ENCODE measurements at regions not wholly inside any gene's neighbourhood (a gene's known extent, or its start where the extent isn't known, plus 50 kb on each side); places are given as distances from the start of the nearest gene placed in this dataset.

DNA sequence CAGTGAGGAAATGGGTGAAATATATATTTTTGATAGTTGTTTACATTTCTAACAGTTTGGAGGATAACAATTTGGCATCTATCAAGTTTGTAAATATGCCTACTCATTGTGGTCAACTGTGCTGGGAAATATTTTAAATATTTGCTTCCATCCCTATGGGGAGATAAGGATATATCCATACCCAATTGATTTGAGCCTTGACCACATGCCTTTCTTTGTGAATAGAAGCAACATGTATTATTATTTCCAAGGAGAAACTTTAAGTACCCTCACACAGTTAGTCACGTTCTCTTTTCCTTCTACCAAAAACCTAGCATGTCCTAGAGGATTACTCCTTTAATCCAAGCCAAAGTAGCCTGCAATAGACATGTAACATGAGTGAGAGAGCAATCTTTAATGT lies 245.4 kb upstream of the CBLB start:
- Histone ChIP-seq H3K36me3 (ENCODE audit: control insufficient read depth, insufficient read depth, low read length) (no peaks in the 10 kb centered on the region), H3K4me1 (ENCODE audit: control insufficient read depth, insufficient read depth, low read length) (no peaks in the 10 kb centered on the region), H3K9me3 (ENCODE audit: control insufficient read depth, low read length) (no peaks in the 10 kb centered on the region), H3K9ac (ENCODE audit: low read length) (no peak overlapping the region), H3K27me3 (ENCODE audit: control insufficient read depth, insufficient read depth, low read length) (no peaks in the 10 kb centered on the region), H3K4me3 (ENCODE audit: low read length) (no peak overlapping the region)

DNA sequence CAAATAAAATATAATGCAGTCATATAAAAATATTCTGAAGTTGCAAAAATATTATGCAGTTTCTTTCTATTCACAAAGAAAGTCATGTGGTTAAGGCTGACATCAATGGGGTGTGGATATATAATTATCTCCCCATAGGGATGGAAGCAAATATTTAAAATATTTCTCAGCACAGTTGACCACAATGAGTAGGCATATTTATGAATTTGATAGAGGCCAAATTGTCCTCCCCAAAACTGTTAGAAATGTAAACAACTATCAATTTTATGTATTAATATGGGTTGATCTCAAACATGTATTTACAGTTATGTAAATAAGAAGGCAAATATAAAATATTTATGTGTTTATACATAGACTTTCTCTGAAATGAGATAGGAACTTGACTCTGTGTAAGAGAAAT lies 246.0 kb upstream of the CBLB start:
- H3K27me3 ChIP-seq (ENCODE audit: control insufficient read depth, insufficient read depth, low read length) = no peaks in the 10 kb centered on the region
- no peaks in the 10 kb centered on the region for H3K4me1 ChIP-seq (ENCODE audit: control insufficient read depth, insufficient read depth, low read length)
- no peak overlapping the region for H3K4me3 ChIP-seq (ENCODE audit: low read length)
- H3K36me3 ChIP-seq (ENCODE audit: control insufficient read depth, insufficient read depth, low read length) = no peaks in the 10 kb centered on the region
- H3K9ac ChIP-seq (ENCODE audit: low read length) = no peak overlapping the region
- no peaks in the 10 kb centered on the region for H3K9me3 ChIP-seq (ENCODE audit: control insufficient read depth, low read length)

DNA sequence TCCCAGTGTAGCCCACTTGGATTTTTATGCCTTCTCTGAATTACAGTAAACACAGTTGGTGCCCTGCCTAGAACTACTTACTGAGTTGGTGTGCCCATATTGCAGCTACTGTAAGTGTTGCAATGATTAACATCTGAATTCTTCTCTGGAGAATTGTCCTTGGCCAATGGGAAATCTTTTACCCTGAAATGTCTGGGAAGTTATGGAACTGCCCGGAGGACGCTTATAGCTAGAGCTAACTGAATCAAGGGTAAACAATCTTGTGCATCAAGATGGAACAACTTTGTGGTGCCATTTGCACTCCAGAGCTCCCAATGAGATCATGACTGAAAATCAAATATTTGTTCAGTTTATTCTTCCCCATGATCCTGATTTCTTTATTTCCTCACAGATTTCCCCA lies 246.7 kb upstream of the CBLB start:
- Histone ChIP-seq H3K9me3 (ENCODE audit: control insufficient read depth, low read length) (no peaks in the 10 kb centered on the region), H3K4me3 (ENCODE audit: low read length) (no peak overlapping the region), H3K9ac (ENCODE audit: low read length) (no peak overlapping the region), H3K4me1 (ENCODE audit: control insufficient read depth, insufficient read depth, low read length) (no peaks in the 10 kb centered on the region), H3K36me3 (ENCODE audit: control insufficient read depth, insufficient read depth, low read length) (no peaks in the 10 kb centered on the region), H3K27me3 (ENCODE audit: control insufficient read depth, insufficient read depth, low read length) (no peaks in the 10 kb centered on the region)

DNA sequence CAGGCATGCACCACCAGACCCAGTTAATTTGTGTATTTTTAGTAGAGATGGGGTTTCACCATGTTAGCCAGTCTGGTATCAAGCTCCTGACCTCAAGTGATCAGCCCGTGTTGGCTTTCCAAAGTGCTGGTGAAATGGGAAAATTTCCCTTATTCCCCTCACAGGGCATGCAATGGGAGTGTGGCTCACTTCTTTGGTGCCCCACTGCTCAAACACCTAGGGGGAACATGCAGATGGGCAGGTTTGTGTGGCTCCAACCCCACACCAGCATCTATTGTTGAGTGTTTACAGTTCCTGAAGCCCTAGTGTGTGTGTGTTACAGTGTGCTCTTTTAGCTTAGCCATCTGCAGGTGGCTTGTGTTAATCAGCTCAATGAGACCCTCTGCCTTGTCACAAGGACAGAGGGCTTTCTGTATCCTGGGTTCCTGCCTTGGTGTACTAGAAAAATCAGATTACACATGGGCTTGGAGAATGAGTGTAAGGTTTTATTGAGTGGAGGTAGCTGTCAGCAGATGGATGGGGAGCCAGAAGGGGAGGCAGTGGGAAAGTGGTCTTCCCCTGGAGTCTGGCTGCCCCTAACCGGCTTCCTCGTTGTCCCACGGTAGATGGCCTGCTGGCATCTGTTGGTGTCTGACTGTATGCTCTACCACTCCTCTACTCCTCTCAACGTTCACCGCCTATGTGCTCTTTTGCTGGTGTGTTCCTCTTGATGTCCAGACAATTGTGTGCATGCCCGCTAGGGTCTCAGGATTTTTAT lies 248.1 kb upstream of the CBLB start:
- Histone ChIP-seq H3K4me1 (ENCODE audit: control insufficient read depth, insufficient read depth, low read length) (no peaks in the 10 kb centered on the region), H3K36me3 (ENCODE audit: control insufficient read depth, insufficient read depth, low read length) (no peaks in the 10 kb centered on the region), H3K9ac (ENCODE audit: low read length) (no peak overlapping the region), H3K27me3 (ENCODE audit: control insufficient read depth, insufficient read depth, low read length) (no peaks in the 10 kb centered on the region), H3K9me3 (ENCODE audit: control insufficient read depth, low read length) (no peaks in the 10 kb centered on the region), H3K4me3 (ENCODE audit: low read length) (no peak overlapping the region)

DNA sequence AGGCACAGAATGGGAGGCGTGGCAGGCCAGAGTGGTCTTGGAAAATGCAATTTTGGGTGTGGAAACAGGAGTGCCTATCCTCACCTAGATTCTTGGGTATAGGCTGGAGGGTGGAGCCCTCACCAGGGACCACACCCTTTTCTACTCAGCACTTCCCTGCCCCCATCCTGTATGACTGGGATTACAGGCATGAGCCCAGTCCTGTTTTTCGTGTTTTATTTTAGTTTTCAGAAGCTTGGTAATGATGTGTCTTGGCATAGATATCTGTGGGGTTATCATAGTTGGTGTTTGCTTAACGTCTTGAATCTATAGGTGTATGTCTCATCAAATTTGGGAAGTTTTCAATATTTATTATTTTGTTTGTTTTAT lies 248.7 kb upstream of the CBLB start:
- Histone ChIP-seq H3K27me3 (ENCODE audit: control insufficient read depth, insufficient read depth, low read length) (no peaks in the 10 kb centered on the region), H3K4me1 (ENCODE audit: control insufficient read depth, insufficient read depth, low read length) (no peaks in the 10 kb centered on the region), H3K9ac (ENCODE audit: low read length) (no peak overlapping the region)

DNA sequence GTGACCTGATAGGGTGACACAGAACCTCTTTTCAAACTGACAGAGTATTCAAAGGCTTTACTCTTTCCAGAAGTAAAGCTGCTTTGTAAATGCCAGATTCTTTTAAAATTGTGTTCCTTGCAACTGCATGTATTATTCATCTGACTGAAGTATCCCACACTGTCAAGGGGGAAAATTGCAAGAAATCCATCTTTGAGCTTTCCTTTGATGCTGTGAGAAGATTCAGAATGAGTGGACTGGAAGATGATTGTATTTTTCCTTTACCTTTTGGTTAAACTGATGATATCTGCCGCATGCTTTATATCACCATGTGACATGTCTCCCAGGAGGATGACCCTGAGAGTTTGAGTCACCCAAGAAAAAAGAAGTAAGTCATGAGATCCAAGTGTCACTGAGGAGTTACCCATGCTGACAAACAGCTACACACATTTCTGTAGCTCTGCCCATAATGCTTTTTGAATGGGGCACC lies 250.8 kb upstream of the CBLB start:
- Histone ChIP-seq H3K9me3 (ENCODE audit: control insufficient read depth, low read length) (no peaks in the 10 kb centered on the region), H3K27me3 (ENCODE audit: control insufficient read depth, insufficient read depth, low read length) (no peaks in the 10 kb centered on the region), H3K9ac (ENCODE audit: low read length) (no peak overlapping the region), H3K36me3 (ENCODE audit: control insufficient read depth, insufficient read depth, low read length) (no peaks in the 10 kb centered on the region), H3K4me1 (ENCODE audit: control insufficient read depth, insufficient read depth, low read length) (no peaks in the 10 kb centered on the region), H3K4me3 (ENCODE audit: low read length) (no peak overlapping the region)

More for the DNA sequence above, 248.7 kb upstream of the CBLB start:
- no peaks in the 10 kb centered on the region for H3K9me3 ChIP-seq (ENCODE audit: control insufficient read depth, low read length)
- no peak overlapping the region for H3K4me3 ChIP-seq (ENCODE audit: low read length)
- no peaks in the 10 kb centered on the region for H3K36me3 ChIP-seq (ENCODE audit: control insufficient read depth, insufficient read depth, low read length)

DNA sequence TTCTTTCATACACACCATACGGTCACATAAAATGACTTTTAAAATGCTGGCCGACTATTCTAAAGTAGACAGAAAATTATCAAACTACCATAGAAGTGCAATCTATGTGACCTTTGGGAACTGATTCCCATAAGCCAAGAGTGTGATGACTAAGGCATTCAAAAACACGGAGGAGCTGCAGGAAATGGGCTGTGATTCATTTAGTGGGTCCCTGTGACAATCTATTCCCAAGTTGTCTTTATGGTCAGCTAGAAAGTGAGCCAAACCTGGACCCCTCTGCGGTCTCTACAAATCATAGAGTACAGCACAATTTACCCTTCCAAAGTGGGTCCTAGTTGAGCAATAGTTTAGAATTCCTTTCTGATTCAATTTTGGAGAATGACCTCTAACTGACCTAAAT lies 251.5 kb upstream of the CBLB start:
- no peaks in the 10 kb centered on the region for H3K36me3 ChIP-seq (ENCODE audit: control insufficient read depth, insufficient read depth, low read length)
- H3K4me3 ChIP-seq (ENCODE audit: low read length) = no peak overlapping the region
- H3K9me3 ChIP-seq (ENCODE audit: control insufficient read depth, low read length) = no peaks in the 10 kb centered on the region
- no peaks in the 10 kb centered on the region for H3K4me1 ChIP-seq (ENCODE audit: control insufficient read depth, insufficient read depth, low read length)
- no peaks in the 10 kb centered on the region for H3K27me3 ChIP-seq (ENCODE audit: control insufficient read depth, insufficient read depth, low read length)
- no peak overlapping the region for H3K9ac ChIP-seq (ENCODE audit: low read length)

DNA sequence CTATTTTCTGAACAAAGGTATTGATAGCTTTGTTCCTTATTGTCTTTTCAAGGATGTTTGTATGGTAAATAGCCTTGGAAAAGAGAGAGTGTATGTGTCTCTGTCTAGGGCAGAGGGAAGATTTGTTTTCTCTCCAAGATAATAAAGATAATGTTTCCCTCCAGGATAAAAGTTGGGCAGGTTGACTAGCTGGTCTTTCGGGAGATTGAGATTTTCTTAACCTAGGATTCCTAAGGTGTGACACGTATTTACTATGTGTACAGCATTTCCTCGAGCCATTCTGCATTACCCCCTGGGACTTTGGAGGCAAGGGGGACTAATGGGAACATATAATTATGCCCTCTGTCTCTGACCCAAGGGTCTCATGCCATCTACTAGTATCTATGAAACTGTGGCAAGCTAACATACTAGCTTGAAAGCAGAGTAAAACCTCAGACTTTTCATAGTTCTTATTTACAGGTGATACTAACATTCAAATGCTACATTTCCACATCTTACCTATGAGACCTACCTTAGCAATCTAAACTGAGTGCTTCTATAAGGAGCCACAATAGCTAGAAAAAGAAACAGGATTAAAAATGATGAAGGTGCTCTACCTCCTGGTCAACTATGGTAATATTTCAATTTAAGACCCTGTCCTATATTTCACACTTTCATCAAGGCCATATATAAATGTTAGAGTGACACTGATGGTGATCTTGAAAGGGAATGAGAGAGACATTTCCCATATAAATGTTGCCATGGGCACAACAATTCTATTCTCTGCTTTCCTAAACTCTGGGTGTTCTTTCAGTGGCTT lies 252.9 kb upstream of the CBLB start:
- no peak overlapping the region for H3K9ac ChIP-seq (ENCODE audit: low read length)
- H3K27me3 ChIP-seq (ENCODE audit: control insufficient read depth, insufficient read depth, low read length) = no peaks in the 10 kb centered on the region
- no peaks in the 10 kb centered on the region for H3K9me3 ChIP-seq (ENCODE audit: control insufficient read depth, low read length)
- H3K4me1 ChIP-seq (ENCODE audit: control insufficient read depth, insufficient read depth, low read length) = no peaks in the 10 kb centered on the region
- no peak overlapping the region for H3K4me3 ChIP-seq (ENCODE audit: low read length)
- H3K36me3 ChIP-seq (ENCODE audit: control insufficient read depth, insufficient read depth, low read length) = no peaks in the 10 kb centered on the region

DNA sequence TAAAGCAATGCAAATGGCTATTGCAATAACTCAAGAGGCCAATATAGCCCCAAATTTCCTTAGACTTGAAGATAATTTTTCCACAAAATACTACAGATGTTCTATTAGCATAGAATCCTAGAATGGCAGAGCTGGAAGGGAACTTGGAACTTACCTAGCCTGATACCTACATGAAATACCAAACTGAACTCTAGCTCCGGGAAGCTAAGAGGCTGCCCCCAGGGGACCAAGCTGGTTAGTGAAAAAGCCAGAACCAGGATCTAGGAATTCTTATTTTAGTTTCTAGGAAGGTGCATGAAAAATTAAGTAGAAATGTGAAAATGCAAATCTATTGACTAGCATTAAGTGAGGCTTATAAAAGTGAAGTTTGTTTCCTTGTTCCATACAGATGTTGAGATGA lies 256.0 kb upstream of the CBLB start:
- H3K4me3 ChIP-seq (ENCODE audit: low read length) = no peak overlapping the region
- no peak overlapping the region for H3K9ac ChIP-seq (ENCODE audit: low read length)
- no peaks in the 10 kb centered on the region for H3K4me1 ChIP-seq (ENCODE audit: control insufficient read depth, insufficient read depth, low read length)
- no peaks in the 10 kb centered on the region for H3K36me3 ChIP-seq (ENCODE audit: control insufficient read depth, insufficient read depth, low read length)
- H3K9me3 ChIP-seq (ENCODE audit: control insufficient read depth, low read length) = no peaks in the 10 kb centered on the region
- no peaks in the 10 kb centered on the region for H3K27me3 ChIP-seq (ENCODE audit: control insufficient read depth, insufficient read depth, low read length)

DNA sequence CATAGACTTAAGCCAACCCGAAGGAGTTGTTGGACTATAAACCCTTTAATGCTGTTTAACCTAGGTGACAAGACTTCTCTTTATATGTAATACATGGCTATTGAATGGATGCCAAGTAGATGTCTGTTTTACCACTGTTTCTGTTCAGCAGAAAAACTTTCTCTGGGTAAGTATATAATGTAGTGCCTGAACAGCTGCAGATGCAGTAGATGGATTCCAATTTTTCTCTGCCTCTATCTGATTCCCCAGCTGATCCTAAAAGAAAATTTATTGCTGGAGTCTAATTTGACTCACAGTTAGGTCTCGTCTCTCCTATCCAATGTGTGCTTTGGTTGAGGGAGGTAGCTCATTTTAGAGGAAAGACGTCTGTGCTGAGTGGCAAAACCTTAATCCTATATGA lies 256.5 kb upstream of the CBLB start:
- H3K9ac ChIP-seq (ENCODE audit: low read length) = no peak overlapping the region
- no peaks in the 10 kb centered on the region for H3K27me3 ChIP-seq (ENCODE audit: control insufficient read depth, insufficient read depth, low read length)
- H3K36me3 ChIP-seq (ENCODE audit: control insufficient read depth, insufficient read depth, low read length) = no peaks in the 10 kb centered on the region
- H3K9me3 ChIP-seq (ENCODE audit: control insufficient read depth, low read length) = no peaks in the 10 kb centered on the region
- H3K4me1 ChIP-seq (ENCODE audit: control insufficient read depth, insufficient read depth, low read length) = no peaks in the 10 kb centered on the region
- no peak overlapping the region for H3K4me3 ChIP-seq (ENCODE audit: low read length)

DNA sequence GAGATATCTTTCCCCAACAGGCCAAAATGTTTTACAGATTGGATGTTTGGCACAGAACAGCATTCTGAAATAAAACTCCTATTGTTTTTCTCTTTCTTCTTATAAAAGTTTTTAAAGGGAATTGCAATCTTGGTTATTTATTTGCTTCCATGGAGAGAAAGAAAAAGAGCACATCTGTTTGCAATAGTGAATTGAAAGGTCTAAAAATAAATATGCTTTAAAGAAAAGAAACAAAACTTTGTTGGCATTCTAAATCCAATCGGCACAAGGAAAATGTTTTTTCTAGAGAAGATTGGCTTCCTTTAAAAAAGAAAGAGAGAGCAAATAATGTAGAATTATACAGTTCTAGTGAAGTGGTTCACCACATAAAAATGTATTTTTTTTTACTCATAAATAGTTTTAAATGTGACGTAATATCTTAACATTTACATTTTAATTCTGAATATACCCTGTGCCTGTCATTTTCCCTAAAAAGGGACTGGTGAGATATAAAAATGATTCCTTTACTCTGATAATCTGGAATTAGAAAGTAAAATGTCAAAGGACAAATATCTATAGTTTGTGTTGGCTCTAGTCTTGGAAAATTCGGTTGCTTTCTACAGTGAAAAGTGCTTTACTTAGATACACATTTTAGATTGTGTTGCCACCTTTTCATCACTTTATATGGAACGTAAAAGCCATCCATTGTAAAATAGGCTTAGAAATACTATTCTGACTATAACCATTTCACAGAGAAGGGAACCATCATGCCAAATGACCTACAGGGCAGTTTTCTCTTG lies 257.4 kb upstream of the CBLB start:
- no peak overlapping the region for H3K9ac ChIP-seq (ENCODE audit: low read length)

DNA sequence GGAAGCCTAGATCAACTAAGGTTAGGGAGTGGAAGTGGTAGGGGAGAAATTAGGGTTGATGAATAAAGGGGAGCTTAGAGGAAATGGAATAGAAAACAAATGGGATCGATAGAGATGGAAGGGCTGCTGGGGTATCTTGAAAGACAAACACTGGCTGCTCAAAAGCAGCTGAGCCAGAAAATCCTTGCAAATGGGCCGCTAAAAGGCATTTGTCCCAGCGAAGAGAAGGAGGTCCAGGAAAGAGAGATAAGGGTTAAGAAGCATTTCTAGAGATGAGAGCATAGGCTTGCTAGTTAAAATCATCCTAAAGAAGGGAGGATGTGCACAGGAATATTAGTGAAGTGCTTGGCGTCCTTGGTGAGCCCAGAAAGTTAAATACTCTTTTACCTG lies 258.0 kb upstream of the CBLB start:
- no peak overlapping the region for H3K9ac ChIP-seq (ENCODE audit: low read length)
- H3K4me3 ChIP-seq (ENCODE audit: low read length) = no peak overlapping the region
- no peaks in the 10 kb centered on the region for H3K36me3 ChIP-seq (ENCODE audit: control insufficient read depth, insufficient read depth, low read length)
- H3K9me3 ChIP-seq (ENCODE audit: control insufficient read depth, low read length) = no peaks in the 10 kb centered on the region
- no peaks in the 10 kb centered on the region for H3K27me3 ChIP-seq (ENCODE audit: control insufficient read depth, insufficient read depth, low read length)
- H3K4me1 ChIP-seq (ENCODE audit: control insufficient read depth, insufficient read depth, low read length) = no peaks in the 10 kb centered on the region

More for the DNA sequence above, 257.4 kb upstream of the CBLB start:
- Histone ChIP-seq H3K27me3 (ENCODE audit: control insufficient read depth, insufficient read depth, low read length) (no peaks in the 10 kb centered on the region), H3K9me3 (ENCODE audit: control insufficient read depth, low read length) (no peaks in the 10 kb centered on the region), H3K4me1 (ENCODE audit: control insufficient read depth, insufficient read depth, low read length) (no peaks in the 10 kb centered on the region), H3K36me3 (ENCODE audit: control insufficient read depth, insufficient read depth, low read length) (no peaks in the 10 kb centered on the region), H3K4me3 (ENCODE audit: low read length) (no peak overlapping the region)

Data from mucosa of stomach (tissue), 1 donor.